ENCODE measurements at regions not wholly inside any gene's neighbourhood (a gene's known extent, or its start where the extent isn't known, plus 50 kb on each side); places are given as distances from the start of the nearest gene placed in this dataset.
"Not testable (repeated sequence)": the region's sequence is repeated elsewhere in the genome, so short reads cannot be mapped to it uniquely, and the experiment has no call there.

GRCh38 chr3:98679986-98680385 lies 83.2 kb upstream of the ST3GAL6 start:
- intact Hi-C loops (cut with DNase I) = no loop called here

GRCh38 chr3:98680723-98681122 lies 82.4 kb upstream of the ST3GAL6 start:
- no peak overlapping the region for H3K27ac ChIP-seq
- no peak overlapping the region for H3K4me3 ChIP-seq
- no peaks in the 10 kb centered on the region for H3K27me3 ChIP-seq
- 89% methylated on average over 5 of the region's 5 CpGs for WGBS, 2 donors
- H3K9me3 ChIP-seq = no peaks in the 10 kb centered on the region
- no peak for TF ChIP-seq POLR2A (IDR thresholded peaks at IDR 0.05)
- no peak for TF ChIP-seq CTCF (IDR thresholded peaks at IDR 0.05)
- H3K4me1 ChIP-seq = no peaks in the 10 kb centered on the region
- DNase-seq (no peak), ATAC-seq (no peak)
- H3K36me3 ChIP-seq (replicated peaks in 1 of 2; ENCODE audit: insufficient read depth in 1 of 2, low read depth in 2 of 2) = no peaks in the 10 kb centered on the region
- intact Hi-C loops (cut with DNase I) = no loop called here

More at GRCh38 chr3:98679986-98680385, 83.2 kb upstream of the ST3GAL6 start:
- no peaks in the 10 kb centered on the region for H3K36me3 ChIP-seq (replicated peaks in 1 of 2; ENCODE audit: insufficient read depth in 1 of 2, low read depth in 2 of 2)
- H3K4me3 ChIP-seq = no peak overlapping the region
- WGBS, 2 donors = 73% methylated on average over 2 of the region's 2 CpGs
- no peaks in the 10 kb centered on the region for H3K9me3 ChIP-seq
- no peak overlapping the region for H3K27ac ChIP-seq
- ATAC-seq (no peak), DNase-seq (no peak)
- TF ChIP-seq POLR2A (IDR thresholded peaks at IDR 0.05) (no peak), CTCF (IDR thresholded peaks at IDR 0.05) (no peak)
- H3K27me3 ChIP-seq = no peaks in the 10 kb centered on the region
- no peaks in the 10 kb centered on the region for H3K4me1 ChIP-seq

GRCh38 chr3:98681486-98681885 lies 81.7 kb upstream of the ST3GAL6 start:
- no peak for ATAC-seq
- no peak for DNase-seq
- no peaks in the 10 kb centered on the region for H3K4me1 ChIP-seq
- intact Hi-C loops (cut with DNase I) = no loop called here
- H3K4me3 ChIP-seq = no peak overlapping the region
- no peaks in the 10 kb centered on the region for H3K9me3 ChIP-seq
- H3K27ac ChIP-seq = no peak overlapping the region
- no peaks in the 10 kb centered on the region for H3K36me3 ChIP-seq (replicated peaks in 1 of 2; ENCODE audit: insufficient read depth in 1 of 2, low read depth in 2 of 2)
- TF ChIP-seq POLR2A (IDR thresholded peaks at IDR 0.05) (no peak), CTCF (IDR thresholded peaks at IDR 0.05) (no peak)
- 84 to 86% methylated on average over 7 of the region's 7 CpGs for WGBS, 2 donors
- no peaks in the 10 kb centered on the region for H3K27me3 ChIP-seq

DNA sequence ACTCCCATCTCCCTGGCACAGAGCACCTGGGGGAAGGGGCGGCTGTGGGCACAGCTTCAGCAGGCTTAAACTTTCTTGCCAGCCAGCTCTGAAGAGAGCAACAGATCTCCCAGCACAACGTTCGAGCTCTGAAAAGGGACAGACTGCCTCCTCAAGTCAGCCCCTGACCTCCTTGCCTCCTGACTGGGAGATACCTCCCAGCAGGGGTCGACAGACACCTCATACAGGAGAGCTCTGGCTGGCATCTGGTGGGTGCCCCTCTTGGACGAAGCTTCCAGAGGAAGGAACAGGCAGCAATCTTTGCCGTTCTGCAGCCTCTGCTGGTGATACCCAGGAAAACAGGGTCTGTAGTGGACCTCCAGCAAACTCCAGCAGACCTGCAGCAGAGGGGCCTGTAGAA lies 80.7 kb upstream of the ST3GAL6 start:
- H3K4me1 ChIP-seq; H3K36me3 ChIP-seq (replicated peaks in 1 of 2; ENCODE audit: insufficient read depth in 1 of 2, low read depth in 2 of 2); H3K9me3 ChIP-seq; H3K27me3 ChIP-seq; H3K27ac ChIP-seq; H3K4me3 ChIP-seq; ATAC-seq; DNase-seq; intact Hi-C loops (cut with DNase I): not testable (repeated sequence)
- 55 to 75% methylated on average over 6 of the region's 6 CpGs for WGBS, 2 donors

DNA sequence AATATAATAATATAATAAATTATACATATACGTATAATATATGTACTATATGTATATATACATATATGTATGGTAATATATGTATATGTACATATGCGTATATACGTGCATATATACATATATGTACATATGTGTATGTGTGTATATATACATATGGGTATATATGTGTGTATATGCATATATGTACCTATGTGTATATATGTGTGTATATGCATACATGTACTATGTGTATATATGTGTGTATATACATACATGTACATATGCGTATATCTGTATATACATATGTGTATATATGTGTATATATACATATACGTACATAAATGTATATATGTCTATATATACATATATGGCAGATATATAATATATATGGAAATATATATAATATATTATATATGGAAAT lies 74.8 kb upstream of the ST3GAL6 start:
- ATAC-seq = no peak
- Histone ChIP-seq H3K4me1 (no peaks in the 10 kb centered on the region), H3K27ac (no peak overlapping the region), H3K4me3 (no peak overlapping the region), H3K27me3 (no peaks in the 10 kb centered on the region), H3K9me3 (no peaks in the 10 kb centered on the region), H3K36me3 (replicated peaks in 1 of 2; ENCODE audit: insufficient read depth in 1 of 2, low read depth in 2 of 2) (no peaks in the 10 kb centered on the region)
- TF ChIP-seq CTCF (IDR thresholded peaks at IDR 0.05) (no peak), POLR2A (IDR thresholded peaks at IDR 0.05) (no peak)
- intact Hi-C loops (cut with DNase I) = no loop called here
- DNase-seq = no peak
- WGBS, 2 donors = 87 to 92% methylated on average over 5 of the region's 5 CpGs
